NCI-H524 treated with DMSO at 0.1 percent for 48 hours (cell line): ENCODE measurements at regions not wholly inside any gene's neighbourhood (a gene's known extent, or its start where the extent isn't known, plus 50 kb on each side); places are given as distances from the start of the nearest gene placed in this dataset.

Experiments used
- DNase-seq: peaks from one replicate; lab custom pipeline; 2025; lab: John Stamatoyannopoulos, UW

- no peak for DNase-seq
These were observed 73.9 kb upstream of the NRXN1 start for GRCh38 chr2:51105811-51106210.

- DNase-seq = no peak
These were observed 71.3 kb upstream of the NRXN1 start for GRCh38 chr2:51103205-51103604.

GRCh38 chr2:51093016-51093415 is 61.1 kb upstream of the NRXN1 start:
- no peak for DNase-seq

GRCh38 chr2:51085420-51086068 is 53.6 kb upstream of the NRXN1 start:
- no peak for DNase-seq

GRCh38 chr2:51084750-51085149 is 52.8 kb upstream of the NRXN1 start:
- no peak for DNase-seq
